Erythroblast (primary cell): ENCODE measurements at regions not wholly inside any gene's neighbourhood (a gene's known extent, or its start where the extent isn't known, plus 50 kb on each side); places are given as distances from the start of the nearest gene placed in this dataset.

Experiments used
- DNase-seq, 2 experiments: peaks; one replicate each; lab custom pipeline; 2025; lab: John Stamatoyannopoulos, UW
- GATA1 ChIP-seq: IDR thresholded peaks from 2 replicates; pipeline ENCODE4 v1.6.1; 2011; ENCODE audit warnings: low read depth, mild to moderate bottlenecking, control low read depth, low read length, moderate library complexity
- POLR2A ChIP-seq: IDR thresholded peaks from 2 replicates; pipeline ENCODE4 v1.6.1; 2011; ENCODE audit warnings: mild to moderate bottlenecking, low read length

GRCh38 chr15:58332676-58333400 lies 99.0 kb upstream of the LIPC start:
- no peak for TF ChIP-seq POLR2A
- no peak for TF ChIP-seq GATA1
- DNase-seq, result peak; percentile 64 to 80

- DNase-seq, result no peak
- TF ChIP-seq GATA1 (no peak), POLR2A (no peak)
These were observed 97.0 kb upstream of the LIPC start for GRCh38 chr15:58334803-58335202.

- no peak for TF ChIP-seq GATA1
- no peak for TF ChIP-seq POLR2A
- no peak for DNase-seq
These were observed 95.6 kb upstream of the LIPC start for GRCh38 chr15:58336161-58336560.

GRCh38 chr15:58340176-58340575 lies 91.6 kb upstream of the LIPC start:
- TF ChIP-seq GATA1, result no peak
- TF ChIP-seq POLR2A, result no peak
- DNase-seq, result no peak

- TF ChIP-seq GATA1 (no peak), POLR2A (no peak)
- DNase-seq, result no peak
These were observed 89.3 kb upstream of the LIPC start for GRCh38 chr15:58342508-58342907.

GRCh38 chr15:58344213-58345070 lies 87.3 kb upstream of the LIPC start:
- DNase-seq, result no peak
- TF ChIP-seq GATA1 (no peak), POLR2A (no peak)

GRCh38 chr15:58346361-58346760 lies 85.4 kb upstream of the LIPC start:
- no peak for TF ChIP-seq POLR2A
- no peak for TF ChIP-seq GATA1
- DNase-seq, result no peak

GRCh38 chr15:58348095-58348812 lies 83.5 kb upstream of the LIPC start:
- TF ChIP-seq GATA1 (no peak), POLR2A (no peak)

GRCh38 chr15:58352026-58352929 lies 79.5 kb upstream of the LIPC start:
- peak; percentile 66 to 74 for DNase-seq

More at GRCh38 chr15:58348095-58348812, 83.5 kb upstream of the LIPC start:
- no peak for DNase-seq

GRCh38 chr15:58355382-58355971 lies 76.3 kb upstream of the LIPC start:
- no peak for DNase-seq
- TF ChIP-seq GATA1 (no peak), POLR2A (no peak)

More at GRCh38 chr15:58352026-58352929, 79.5 kb upstream of the LIPC start:
- TF ChIP-seq GATA1, result no peak
- no peak for TF ChIP-seq POLR2A

GRCh38 chr15:58355973-58356372 lies 75.8 kb upstream of the LIPC start:
- TF ChIP-seq POLR2A (no peak), GATA1 (no peak)
- no peak for DNase-seq

GRCh38 chr15:58357529-58358476 lies 74.0 kb upstream of the LIPC start:
- TF ChIP-seq POLR2A (no peak), GATA1 (no peak)
- DNase-seq, result peak in 1 of 2 experiments; percentile 11
